ENCODE measurements at regions not wholly inside any gene's neighbourhood (a gene's known extent, or its start where the extent isn't known, plus 50 kb on each side); places are given as distances from the start of the nearest gene placed in this dataset.

GRCh38 chr17:53061446-53061845 is 761.3 kb upstream of the KIF2B start:
- TF ChIP-seq CTCF (IDR thresholded peaks at IDR 0.05) (no peak), POLR2A (IDR thresholded peaks at IDR 0.05) (no peak)
